Activated naive CD8-positive, alpha-beta T cell treated with anti-CD3 and anti-CD28 coated beads, Interleukin-2, amount 50 U/mL, for 24 hours (primary cell): ENCODE measurements at regions not wholly inside any gene's neighbourhood (a gene's known extent, or its start where the extent isn't known, plus 50 kb on each side); places are given as distances from the start of the nearest gene placed in this dataset.
"Not testable (repeated sequence)": the region's sequence is repeated elsewhere in the genome, so short reads cannot be mapped to it uniquely, and the experiment has no call there.

Experiments used
- ATAC-seq: fragments of 150-1000 bp; cut with Tn5 transposase; one replicate; pipeline ENCODE4 v1.10.0; 2021
- DNase-seq: peaks from one replicate; pipeline ENCODE4 v3.0.0; 2021
- H3K27ac Mint-ChIP-seq: one replicate; pipeline ENCODE4 v1.8.0; 2021; ENCODE audit warnings: mild to moderate bottlenecking, mixed read lengths
- H3K27me3 Mint-ChIP-seq: one replicate; pipeline ENCODE4 v1.8.0; 2021; ENCODE audit warnings: mixed read lengths
- H3K36me3 Mint-ChIP-seq: one replicate; pipeline ENCODE4 v1.8.0; 2021; ENCODE audit warnings: low read depth, mixed read lengths
- H3K4me1 Mint-ChIP-seq: one replicate; pipeline ENCODE4 v1.8.0; 2021; ENCODE audit warnings: mixed read lengths
- H3K4me3 Mint-ChIP-seq: one replicate; pipeline ENCODE4 v1.8.0; 2021; ENCODE audit warnings: mild to moderate bottlenecking, moderate library complexity, mixed read lengths
- H3K9me3 Mint-ChIP-seq: one replicate; pipeline ENCODE4 v1.8.0; 2021; ENCODE audit warnings: mixed read lengths

DNA sequence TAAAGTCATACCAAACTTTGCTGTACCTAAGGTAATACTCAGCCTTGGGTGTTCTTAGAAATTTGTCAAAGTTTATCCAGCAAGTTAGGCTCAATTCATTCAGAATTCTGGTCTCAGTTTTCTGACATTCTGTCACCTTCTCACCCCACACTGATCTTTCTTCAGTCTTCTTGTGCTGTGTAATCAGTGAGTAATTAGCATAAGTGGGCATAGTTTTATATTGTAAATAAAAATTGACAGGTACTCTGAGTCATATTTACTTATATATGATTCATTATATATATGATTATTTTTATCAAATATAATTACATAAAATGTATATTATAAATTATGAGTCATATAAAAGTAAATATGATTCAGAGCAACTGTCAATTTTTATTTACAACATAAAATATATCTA lies 170.9 kb upstream of the MAGI2 start:
- H3K27ac Mint-ChIP-seq, result no peak overlapping the region
- no peaks in the 10 kb centered on the region for H3K9me3 Mint-ChIP-seq
- no peaks in the 10 kb centered on the region for H3K4me1 Mint-ChIP-seq
- no peaks in the 10 kb centered on the region for H3K36me3 Mint-ChIP-seq
- DNase-seq, result no peak
- ATAC-seq, result no peak
- H3K4me3 Mint-ChIP-seq, result no peak overlapping the region
- H3K27me3 Mint-ChIP-seq, result no peaks in the 10 kb centered on the region

DNA sequence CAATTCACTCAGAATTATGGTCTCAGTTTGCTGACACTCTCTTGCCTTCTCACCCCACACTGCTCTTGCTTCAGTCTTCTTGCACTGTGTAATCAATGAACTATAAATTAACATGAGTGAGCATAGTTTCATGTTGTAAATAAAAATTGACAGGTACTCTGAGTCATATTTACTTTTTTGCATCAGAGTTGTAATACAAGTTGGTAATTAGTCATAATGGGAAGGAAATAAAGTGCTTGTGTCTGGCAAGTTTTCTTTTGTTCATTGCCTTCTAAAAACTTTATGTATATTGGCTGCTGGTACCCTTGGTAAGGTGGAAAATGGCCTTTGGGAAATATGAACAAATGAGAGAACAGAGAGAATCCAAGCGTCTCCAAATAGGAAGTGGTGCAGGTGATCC lies 169.3 kb upstream of the MAGI2 start:
- no peaks in the 10 kb centered on the region for H3K27me3 Mint-ChIP-seq
- no peak overlapping the region for H3K27ac Mint-ChIP-seq
- no peak for ATAC-seq
- no peaks in the 10 kb centered on the region for H3K9me3 Mint-ChIP-seq
- H3K4me3 Mint-ChIP-seq, result no peak overlapping the region
- H3K4me1 Mint-ChIP-seq, result no peaks in the 10 kb centered on the region
- no peaks in the 10 kb centered on the region for H3K36me3 Mint-ChIP-seq
- no peak for DNase-seq

DNA sequence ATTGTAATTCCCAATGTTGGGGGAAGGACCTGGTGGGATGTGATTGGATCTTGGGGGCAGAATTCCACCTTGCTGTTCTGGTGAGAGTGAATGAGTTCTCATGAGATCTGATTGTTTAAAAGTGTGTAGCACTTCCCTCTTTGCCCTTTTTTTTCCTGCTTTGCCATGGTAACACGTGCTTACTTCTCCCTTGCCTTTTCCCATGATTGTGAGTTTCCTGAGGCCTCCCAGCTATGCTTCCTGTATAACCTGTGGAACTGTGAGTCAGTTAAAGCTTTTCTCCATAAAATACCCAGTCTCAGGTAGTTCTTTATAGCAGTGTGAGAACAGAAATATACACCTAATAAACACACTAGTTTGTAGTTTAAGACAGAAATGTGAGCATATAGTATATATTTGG lies 166.8 kb upstream of the MAGI2 start:
- Mint-ChIP-seq H3K9me3 (no peaks in the 10 kb centered on the region), H3K27me3 (no peaks in the 10 kb centered on the region), H3K36me3 (no peaks in the 10 kb centered on the region), H3K27ac (no peak overlapping the region), H3K4me1 (no peaks in the 10 kb centered on the region), H3K4me3 (no peak overlapping the region)
- ATAC-seq (no peak), DNase-seq (no peak)

DNA sequence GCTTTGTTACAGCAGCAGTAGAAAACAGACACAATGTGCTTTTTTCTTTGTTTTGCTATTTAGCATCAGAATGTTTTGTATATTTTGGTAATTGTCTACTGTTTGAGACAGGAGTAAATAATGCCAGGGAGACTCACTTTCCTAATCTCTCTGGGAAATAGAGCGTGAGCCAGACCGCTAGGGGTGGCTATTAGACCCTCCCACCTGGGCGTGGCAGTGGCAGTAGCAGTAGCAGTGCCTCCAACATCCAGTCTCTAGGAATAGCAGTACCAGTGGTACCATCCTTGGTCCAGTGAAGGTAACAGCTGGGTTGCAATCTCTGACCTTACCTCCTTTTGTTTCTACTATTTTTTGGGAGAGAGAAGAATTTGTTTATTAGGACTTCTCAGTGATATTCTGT lies 165.7 kb upstream of the MAGI2 start:
- Mint-ChIP-seq H3K4me1 (no peaks in the 10 kb centered on the region), H3K27ac (no peak overlapping the region), H3K27me3 (no peaks in the 10 kb centered on the region), H3K9me3 (no peaks in the 10 kb centered on the region), H3K4me3 (no peak overlapping the region), H3K36me3 (no peaks in the 10 kb centered on the region)
- ATAC-seq (no peak), DNase-seq (no peak)

GRCh38 chr7:79615871-79616640 lies 162.6 kb upstream of the MAGI2 start:
- ATAC-seq (no peak), DNase-seq (no peak)
- Mint-ChIP-seq H3K27me3 (no peaks in the 10 kb centered on the region), H3K36me3 (no peaks in the 10 kb centered on the region), H3K9me3 (no peaks in the 10 kb centered on the region), H3K4me1 (no peaks in the 10 kb centered on the region), H3K4me3 (no peak overlapping the region), H3K27ac (no peak overlapping the region)

- Mint-ChIP-seq H3K27ac (no peak overlapping the region), H3K4me3 (no peak overlapping the region), H3K9me3 (no peaks in the 10 kb centered on the region), H3K27me3 (no peaks in the 10 kb centered on the region), H3K36me3 (no peaks in the 10 kb centered on the region), H3K4me1 (no peaks in the 10 kb centered on the region)
- ATAC-seq, result no peak
- DNase-seq, result no peak
Measured at GRCh38 chr7:79615466-79615865, 162.0 kb upstream of the MAGI2 start.

DNA sequence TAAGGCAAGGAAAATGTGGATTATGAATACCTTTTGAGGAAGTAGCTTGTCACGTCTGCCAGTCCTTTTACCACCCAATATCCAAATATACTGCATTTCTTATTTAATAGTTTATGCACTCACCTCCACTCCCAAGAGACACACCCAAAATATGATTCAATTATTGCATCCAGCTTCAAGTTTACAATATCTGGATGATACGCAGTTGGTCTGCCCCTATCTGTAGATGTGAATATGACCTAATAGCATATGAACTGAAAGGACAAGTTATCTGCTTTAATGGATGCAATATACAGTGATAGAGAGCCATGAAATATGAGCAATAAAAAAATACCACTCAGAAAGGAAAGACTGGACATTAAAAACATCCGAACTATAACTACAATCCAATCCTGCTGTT lies 159.4 kb upstream of the MAGI2 start:
- H3K4me1 Mint-ChIP-seq, result no peaks in the 10 kb centered on the region
- H3K9me3 Mint-ChIP-seq, result no peaks in the 10 kb centered on the region
- no peak overlapping the region for H3K27ac Mint-ChIP-seq
- H3K27me3 Mint-ChIP-seq, result no peaks in the 10 kb centered on the region
- no peaks in the 10 kb centered on the region for H3K36me3 Mint-ChIP-seq
- no peak for DNase-seq
- ATAC-seq, result no peak
- no peak overlapping the region for H3K4me3 Mint-ChIP-seq

GRCh38 chr7:79612022-79612421 lies 158.6 kb upstream of the MAGI2 start:
- H3K27me3 Mint-ChIP-seq, result no peaks in the 10 kb centered on the region
- no peaks in the 10 kb centered on the region for H3K4me1 Mint-ChIP-seq
- no peak for DNase-seq
- no peak overlapping the region for H3K4me3 Mint-ChIP-seq
- no peak for ATAC-seq
- no peaks in the 10 kb centered on the region for H3K9me3 Mint-ChIP-seq
- H3K36me3 Mint-ChIP-seq, result no peaks in the 10 kb centered on the region
- no peak overlapping the region for H3K27ac Mint-ChIP-seq

GRCh38 chr7:79610748-79611304 lies 157.4 kb upstream of the MAGI2 start:
- H3K9me3 Mint-ChIP-seq, result no peaks in the 10 kb centered on the region
- H3K27me3 Mint-ChIP-seq, result no peaks in the 10 kb centered on the region
- ATAC-seq (no peak), DNase-seq (no peak)
- H3K36me3 Mint-ChIP-seq, result no peaks in the 10 kb centered on the region
- H3K27ac Mint-ChIP-seq, result no peak overlapping the region
- H3K4me1 Mint-ChIP-seq, result no peaks in the 10 kb centered on the region
- H3K4me3 Mint-ChIP-seq, result no peak overlapping the region

GRCh38 chr7:79610313-79610712 lies 156.8 kb upstream of the MAGI2 start:
- ATAC-seq (no peak), DNase-seq (no peak)
- Mint-ChIP-seq H3K36me3 (no peaks in the 10 kb centered on the region), H3K4me3 (no peak overlapping the region), H3K9me3 (no peaks in the 10 kb centered on the region), H3K27me3 (no peaks in the 10 kb centered on the region), H3K4me1 (no peaks in the 10 kb centered on the region), H3K27ac (no peak overlapping the region)

GRCh38 chr7:79608005-79608404 lies 154.5 kb upstream of the MAGI2 start:
- DNase-seq (no peak), ATAC-seq (no peak)
- H3K36me3 Mint-ChIP-seq, result no peaks in the 10 kb centered on the region
- no peak overlapping the region for H3K27ac Mint-ChIP-seq
- H3K4me3 Mint-ChIP-seq, result no peak overlapping the region
- peaks cover 2% of the 10 kb centered on the region for H3K27me3 Mint-ChIP-seq
- H3K9me3 Mint-ChIP-seq, result no peaks in the 10 kb centered on the region
- H3K4me1 Mint-ChIP-seq, result no peaks in the 10 kb centered on the region

GRCh38 chr7:79604841-79605240 lies 151.4 kb upstream of the MAGI2 start:
- Mint-ChIP-seq H3K9me3 (no peaks in the 10 kb centered on the region), H3K4me3 (no peak overlapping the region), H3K27ac (no peak overlapping the region), H3K27me3 (peaks cover 2% of the 10 kb centered on the region), H3K36me3 (no peaks in the 10 kb centered on the region), H3K4me1 (no peaks in the 10 kb centered on the region)
- ATAC-seq (no peak), DNase-seq (no peak)

GRCh38 chr7:79598351-79598750 lies 144.9 kb upstream of the MAGI2 start:
- Mint-ChIP-seq H3K36me3 (no peaks in the 10 kb centered on the region), H3K27ac (no peak overlapping the region), H3K9me3 (no peaks in the 10 kb centered on the region), H3K27me3 (no peaks in the 10 kb centered on the region), H3K4me1 (no peaks in the 10 kb centered on the region), H3K4me3 (no peak overlapping the region)
- DNase-seq, result no peak
- ATAC-seq, result no peak

DNA sequence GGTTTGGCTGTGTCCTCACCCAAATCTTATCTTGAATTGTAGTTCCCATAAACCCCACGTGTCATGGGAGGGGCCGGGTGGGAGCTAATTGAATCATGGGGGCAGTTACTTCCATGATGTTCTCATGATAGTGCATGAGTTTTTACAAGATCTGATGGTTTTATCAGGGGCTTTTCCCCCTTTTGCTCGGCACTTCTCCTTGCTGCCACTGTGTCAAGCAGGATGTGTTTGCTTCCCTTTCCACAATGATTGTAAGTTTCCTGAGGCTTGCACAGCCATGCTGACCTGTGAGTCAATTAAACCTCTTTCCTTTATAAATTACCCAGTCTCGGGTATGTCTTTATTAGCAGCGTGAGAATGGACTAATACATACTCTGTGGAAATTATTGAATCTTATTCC lies 141.2 kb upstream of the MAGI2 start:
- not testable (repeated sequence) for H3K9me3 Mint-ChIP-seq, ATAC-seq, H3K36me3 Mint-ChIP-seq, H3K4me1 Mint-ChIP-seq, H3K27me3 Mint-ChIP-seq, H3K4me3 Mint-ChIP-seq, H3K27ac Mint-ChIP-seq, DNase-seq

- no peak for DNase-seq
- Mint-ChIP-seq H3K27ac (no peak overlapping the region), H3K4me1 (no peaks in the 10 kb centered on the region)
Measured at GRCh38 chr7:79593866-79594301, 140.4 kb upstream of the MAGI2 start.

More at GRCh38 chr7:79593866-79594301, 140.4 kb upstream of the MAGI2 start:
- no peak overlapping the region for H3K4me3 Mint-ChIP-seq
- no peaks in the 10 kb centered on the region for H3K9me3 Mint-ChIP-seq
- no peaks in the 10 kb centered on the region for H3K36me3 Mint-ChIP-seq
- no peaks in the 10 kb centered on the region for H3K27me3 Mint-ChIP-seq
- ATAC-seq, result no peak
